ENCODE measurements at regions not wholly inside any gene's neighbourhood (a gene's known extent, or its start where the extent isn't known, plus 50 kb on each side); places are given as distances from the start of the nearest gene placed in this dataset.

DNA sequence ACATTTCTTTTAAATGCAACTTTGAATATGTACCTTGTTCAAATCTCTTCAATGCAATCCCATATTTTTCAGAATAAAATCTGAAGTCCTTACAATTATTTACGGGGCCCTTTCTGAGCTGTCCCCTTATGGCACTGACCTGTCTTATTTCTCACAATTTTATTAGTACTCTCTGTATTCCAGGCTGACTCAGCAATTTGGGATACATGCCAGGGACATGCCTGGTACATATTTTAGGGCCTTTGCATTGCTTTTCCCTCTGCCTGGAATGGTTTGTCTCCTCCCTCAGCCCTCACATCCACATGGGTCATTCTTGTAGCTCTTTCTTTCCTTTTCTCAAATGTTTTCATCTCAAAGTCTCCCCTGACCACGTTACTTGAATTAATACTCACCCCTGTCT lies 172.2 kb upstream of the TECRL start:
- TF ChIP-seq CTCF (IDR thresholded peaks at IDR 0.05) (no peak), POLR2A (IDR thresholded peaks at IDR 0.05) (no peak)
